ENCODE measurements at regions not wholly inside any gene's neighbourhood (a gene's known extent, or its start where the extent isn't known, plus 50 kb on each side); places are given as distances from the start of the nearest gene placed in this dataset.
"Not testable (repeated sequence)": the region's sequence is repeated elsewhere in the genome, so short reads cannot be mapped to it uniquely, and the experiment has no call there.

GRCh38 chr2:120531863-120532600 is 186.1 kb downstream of the INHBB start:
- DNase-seq (ENCODE audit: low read depth) = peak; percentile 93

- DNase-seq (ENCODE audit: low read depth) = no peak
Measured at GRCh38 chr2:120533625-120534024, 187.7 kb downstream of the INHBB start.

GRCh38 chr2:120534457-120534856 is 188.5 kb downstream of the INHBB start:
- DNase-seq (ENCODE audit: low read depth) = no peak

- DNase-seq (ENCODE audit: low read depth) = no peak
Measured at GRCh38 chr2:120535081-120535480, 189.1 kb downstream of the INHBB start.

- no peak for DNase-seq (ENCODE audit: low read depth)
Measured at GRCh38 chr2:120536141-120536540, 190.2 kb downstream of the INHBB start.

- no peak for DNase-seq (ENCODE audit: low read depth)
Measured at GRCh38 chr2:120538691-120539423, 192.9 kb downstream of the INHBB start.

- no peak for DNase-seq (ENCODE audit: low read depth)
Measured at GRCh38 chr2:120539424-120539936, 193.5 kb downstream of the INHBB start.

GRCh38 chr2:120539937-120540718 is 194.2 kb downstream of the INHBB start:
- DNase-seq (ENCODE audit: low read depth) = peak; percentile 99

GRCh38 chr2:120540719-120541552 is 194.7 kb upstream of the GLI2 start:
- DNase-seq (ENCODE audit: low read depth) = no peak

GRCh38 chr2:120541553-120541932 is 194.1 kb upstream of the GLI2 start:
- peak; percentile 65 for DNase-seq (ENCODE audit: low read depth)

- no peak for DNase-seq (ENCODE audit: low read depth)
Measured at GRCh38 chr2:120541972-120542670, 193.5 kb upstream of the GLI2 start.

GRCh38 chr2:120542911-120543527 is 192.6 kb upstream of the GLI2 start:
- DNase-seq (ENCODE audit: low read depth) = no peak

- DNase-seq (ENCODE audit: low read depth) = no peak
Measured at GRCh38 chr2:120543899-120544298, 191.8 kb upstream of the GLI2 start.

GRCh38 chr2:120544522-120544921 is 191.1 kb upstream of the GLI2 start:
- DNase-seq (ENCODE audit: low read depth) = no peak

- DNase-seq (ENCODE audit: low read depth) = not testable (repeated sequence)
Measured at GRCh38 chr2:120545007-120545406, 190.7 kb upstream of the GLI2 start.

GRCh38 chr2:120545521-120546047 is 190.1 kb upstream of the GLI2 start:
- peak; percentile 28 for DNase-seq (ENCODE audit: low read depth)

GRCh38 chr2:120546048-120546864 is 189.4 kb upstream of the GLI2 start:
- peak; percentile 80 for DNase-seq (ENCODE audit: low read depth)

- DNase-seq (ENCODE audit: low read depth) = no peak
Measured at GRCh38 chr2:120546865-120547390, 188.7 kb upstream of the GLI2 start.

GRCh38 chr2:120547662-120548061 is 188.0 kb upstream of the GLI2 start:
- no peak for DNase-seq (ENCODE audit: low read depth)

Data from fibroblast of gingiva (primary cell).